Osteocyte (in vitro differentiated cells): ENCODE measurements at regions not wholly inside any gene's neighbourhood (a gene's known extent, or its start where the extent isn't known, plus 50 kb on each side); places are given as distances from the start of the nearest gene placed in this dataset.

Experiments used
- DNase-seq: peaks from one replicate; pipeline ENCODE4 v3.0.0; 2021; ENCODE audit warnings: mixed read lengths; ENCODE audit not compliant: unreplicated experiment; ENCODE audit errors: extremely low spot score
- H3K27ac Mint-ChIP-seq: one replicate; pipeline ENCODE4 v1.8.0; 2021; ENCODE audit warnings: mild to moderate bottlenecking, mixed read lengths; ENCODE audit not compliant: unreplicated experiment
- H3K27me3 Mint-ChIP-seq: one replicate; pipeline ENCODE4 v1.8.0; 2021; ENCODE audit warnings: mixed read lengths; ENCODE audit not compliant: unreplicated experiment
- H3K36me3 Mint-ChIP-seq: one replicate; pipeline ENCODE4 v1.8.0; 2021; ENCODE audit warnings: mixed read lengths; ENCODE audit not compliant: unreplicated experiment
- H3K4me1 Mint-ChIP-seq: one replicate; pipeline ENCODE4 v1.8.0; 2021; ENCODE audit warnings: mixed read lengths; ENCODE audit not compliant: unreplicated experiment
- H3K4me3 Mint-ChIP-seq: one replicate; pipeline ENCODE4 v1.8.0; 2021; ENCODE audit warnings: mild to moderate bottlenecking, moderate library complexity, mixed read lengths; ENCODE audit not compliant: unreplicated experiment
- H3K9me3 Mint-ChIP-seq: one replicate; pipeline ENCODE4 v1.8.0; 2021; ENCODE audit warnings: mixed read lengths; ENCODE audit not compliant: unreplicated experiment
- CTCF ChIP-seq: fragments of 200-600 bp; sonication (generic); IDR thresholded peaks from 2 replicates; pipeline ENCODE4 v1.5.0; 2021; ENCODE audit warnings: antibody characterized with exemption, mild to moderate bottlenecking, moderate library complexity

GRCh38 chr2:79453918-79454317 lies 58.9 kb upstream of the CTNNA2 start:
- Mint-ChIP-seq H3K4me3 (no peak overlapping the region), H3K27ac (no peak overlapping the region), H3K27me3 (no peaks in the 10 kb centered on the region), H3K36me3 (no peaks in the 10 kb centered on the region), H3K9me3 (peaks cover 19% of the 10 kb centered on the region), H3K4me1 (no peaks in the 10 kb centered on the region)
- TF ChIP-seq CTCF, result no peak
- no peak for DNase-seq

GRCh38 chr2:79452651-79453050 lies 60.2 kb upstream of the CTNNA2 start:
- Mint-ChIP-seq H3K27ac (no peak overlapping the region), H3K9me3 (peaks cover 19% of the 10 kb centered on the region), H3K4me3 (no peak overlapping the region), H3K36me3 (no peaks in the 10 kb centered on the region), H3K27me3 (no peaks in the 10 kb centered on the region), H3K4me1 (no peaks in the 10 kb centered on the region)
- no peak for TF ChIP-seq CTCF
- DNase-seq, result no peak

GRCh38 chr2:79447463-79447862 lies 65.4 kb upstream of the CTNNA2 start:
- no peaks in the 10 kb centered on the region for H3K27me3 Mint-ChIP-seq
- no peaks in the 10 kb centered on the region for H3K36me3 Mint-ChIP-seq

GRCh38 chr2:79446313-79446712 lies 66.5 kb upstream of the CTNNA2 start:
- Mint-ChIP-seq H3K4me3 (no peak overlapping the region), H3K27ac (no peak overlapping the region), H3K36me3 (no peaks in the 10 kb centered on the region), H3K27me3 (no peaks in the 10 kb centered on the region), H3K9me3 (peaks cover 5% of the 10 kb centered on the region), H3K4me1 (no peaks in the 10 kb centered on the region)
- no peak for TF ChIP-seq CTCF
- DNase-seq, result no peak

More at GRCh38 chr2:79447463-79447862, 65.4 kb upstream of the CTNNA2 start:
- no peaks in the 10 kb centered on the region for H3K4me1 Mint-ChIP-seq
- no peak overlapping the region for H3K4me3 Mint-ChIP-seq
- no peak for DNase-seq
- no peak for TF ChIP-seq CTCF
- peaks cover 6% of the 10 kb centered on the region for H3K9me3 Mint-ChIP-seq
- H3K27ac Mint-ChIP-seq, result no peak overlapping the region

- Mint-ChIP-seq H3K27ac (no peak overlapping the region), H3K36me3 (no peaks in the 10 kb centered on the region), H3K4me1 (no peaks in the 10 kb centered on the region), H3K9me3 (no peaks in the 10 kb centered on the region), H3K4me3 (no peak overlapping the region), H3K27me3 (no peaks in the 10 kb centered on the region)
- no peak for TF ChIP-seq CTCF
- DNase-seq, result no peak
These were observed 75.2 kb upstream of the CTNNA2 start for GRCh38 chr2:79437433-79438267.
